Pulmonary artery endothelial cell (primary cell): ENCODE measurements at regions not wholly inside any gene's neighbourhood (a gene's known extent, or its start where the extent isn't known, plus 50 kb on each side); places are given as distances from the start of the nearest gene placed in this dataset.
"Not testable (repeated sequence)": the region's sequence is repeated elsewhere in the genome, so short reads cannot be mapped to it uniquely, and the experiment has no call there.

Source experiments
- DNase-seq: peaks from one replicate; pipeline ENCODE4 v3.0.0-alpha.2; 2011; ENCODE audit warnings: low read depth, low spot score

DNA sequence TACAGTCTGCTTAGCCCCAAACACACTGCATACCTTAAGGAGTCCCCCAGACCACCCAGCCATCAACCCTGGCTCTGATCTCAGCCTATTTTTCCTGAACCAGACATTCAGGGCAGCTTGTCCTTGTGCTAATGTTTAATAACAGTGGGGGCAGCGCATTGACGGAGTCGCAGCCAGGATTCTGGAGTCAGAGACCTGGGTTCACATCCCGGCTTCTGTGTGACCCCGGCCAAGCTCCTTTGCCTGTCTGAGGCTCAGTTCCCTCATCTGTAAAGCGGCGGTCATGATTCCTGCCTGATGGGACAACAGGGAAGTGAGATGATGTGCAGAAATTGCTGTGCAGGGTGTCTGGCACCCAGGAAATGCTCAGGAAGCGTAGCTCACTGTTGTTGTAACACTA, 63.1 kb downstream of the MATN1 start:
- DNase-seq = no peak

DNA sequence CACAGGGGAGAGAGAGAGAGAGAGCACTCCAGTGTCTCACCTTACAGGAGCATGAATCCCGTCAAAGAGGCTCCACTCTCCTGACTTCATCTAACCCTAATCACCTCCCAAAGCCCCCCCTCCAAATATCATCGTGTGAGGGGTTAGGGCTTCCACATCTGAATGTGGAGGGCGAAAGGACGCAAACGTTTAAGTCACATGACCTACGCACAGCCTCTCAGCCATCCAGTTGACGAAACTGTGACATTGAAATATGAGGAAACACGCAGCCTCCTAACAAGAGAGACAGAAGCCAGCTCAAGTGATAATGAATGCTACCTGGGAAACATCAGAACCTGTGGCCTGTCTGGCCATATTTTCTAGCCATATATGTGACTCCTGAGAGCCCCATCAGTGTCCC, 63.7 kb downstream of the MATN1 start:
- DNase-seq = no peak

DNA sequence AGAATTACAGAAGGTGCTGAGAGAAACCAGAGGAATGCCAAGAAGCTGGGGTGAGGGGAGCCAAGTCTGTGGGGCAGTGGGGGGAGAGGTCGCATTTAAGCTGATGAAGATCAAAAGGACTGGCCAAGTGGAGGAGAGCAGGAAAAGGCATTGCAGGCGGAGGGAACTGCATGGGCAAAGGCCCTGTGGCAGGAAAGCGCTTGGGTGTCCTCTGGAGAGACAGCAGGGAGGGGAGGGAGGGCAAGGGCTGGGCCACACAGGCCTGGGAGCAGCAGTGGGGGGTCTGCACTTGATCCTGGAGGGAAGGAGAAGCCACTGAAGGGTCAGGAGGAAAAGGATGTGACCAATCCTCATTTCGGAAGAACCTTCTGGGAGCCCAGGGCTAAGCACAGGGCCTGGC, 65.0 kb downstream of the MATN1 start:
- not testable (repeated sequence) for DNase-seq

DNA sequence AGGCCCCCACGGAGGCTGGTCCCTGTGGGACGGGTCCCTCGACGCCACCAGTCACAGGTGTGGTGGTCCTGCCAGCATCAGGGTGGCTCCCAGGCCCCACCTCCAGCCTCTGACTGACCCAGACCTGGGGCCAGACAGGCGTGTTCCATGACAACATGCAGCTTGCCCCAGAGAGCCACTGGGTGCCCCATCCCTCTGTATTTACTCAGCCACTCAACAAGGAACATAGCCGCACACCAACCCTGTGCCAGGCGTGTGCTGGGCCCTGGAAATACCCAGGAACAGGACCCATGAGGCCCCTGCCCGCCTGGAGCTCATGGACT, 65.4 kb downstream of the MATN1 start:
- no peak for DNase-seq

DNA sequence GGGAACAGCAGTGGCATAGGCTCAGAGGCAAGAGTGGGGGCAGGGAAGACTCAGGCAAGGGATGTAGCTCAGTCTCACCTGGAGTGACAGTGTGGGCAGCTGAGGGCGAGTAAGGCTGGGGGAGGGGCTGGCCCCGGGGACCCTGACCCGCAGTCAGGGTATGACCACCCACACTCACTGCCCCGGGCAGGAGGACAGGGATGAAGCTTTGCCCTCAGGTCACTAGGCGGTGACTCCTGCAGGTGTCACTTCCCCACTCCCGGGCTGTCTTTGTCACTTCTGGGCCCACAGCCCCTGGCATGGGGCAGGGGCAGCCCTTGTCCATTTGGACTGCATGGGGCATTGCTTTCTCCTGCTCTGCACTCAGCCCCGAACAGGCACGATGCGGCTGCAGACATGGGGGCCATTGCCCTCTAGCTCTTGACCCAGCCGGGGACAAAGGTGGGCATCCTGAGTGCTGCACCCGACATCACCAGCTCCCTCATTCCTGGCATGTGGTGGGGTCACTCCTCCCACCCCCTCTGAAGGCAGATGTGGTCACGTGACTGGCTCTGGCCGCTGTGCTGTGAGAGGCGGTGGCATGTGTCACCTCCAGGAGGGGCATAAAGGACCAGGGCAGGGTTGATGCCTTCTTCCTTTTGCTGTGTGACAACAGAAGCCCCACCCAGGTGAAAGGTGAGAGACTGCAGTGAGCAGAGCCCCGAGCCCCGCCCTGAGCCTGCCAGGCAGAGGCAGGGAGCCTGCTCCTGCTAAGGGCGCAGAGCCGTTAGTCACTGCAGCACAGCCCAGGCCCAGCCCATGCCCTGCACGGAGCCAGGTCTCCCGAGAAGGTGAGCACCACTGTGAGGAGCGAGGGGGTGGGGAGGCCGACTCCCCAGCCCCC, 66.0 kb downstream of the MATN1 start:
- DNase-seq = no peak

DNA sequence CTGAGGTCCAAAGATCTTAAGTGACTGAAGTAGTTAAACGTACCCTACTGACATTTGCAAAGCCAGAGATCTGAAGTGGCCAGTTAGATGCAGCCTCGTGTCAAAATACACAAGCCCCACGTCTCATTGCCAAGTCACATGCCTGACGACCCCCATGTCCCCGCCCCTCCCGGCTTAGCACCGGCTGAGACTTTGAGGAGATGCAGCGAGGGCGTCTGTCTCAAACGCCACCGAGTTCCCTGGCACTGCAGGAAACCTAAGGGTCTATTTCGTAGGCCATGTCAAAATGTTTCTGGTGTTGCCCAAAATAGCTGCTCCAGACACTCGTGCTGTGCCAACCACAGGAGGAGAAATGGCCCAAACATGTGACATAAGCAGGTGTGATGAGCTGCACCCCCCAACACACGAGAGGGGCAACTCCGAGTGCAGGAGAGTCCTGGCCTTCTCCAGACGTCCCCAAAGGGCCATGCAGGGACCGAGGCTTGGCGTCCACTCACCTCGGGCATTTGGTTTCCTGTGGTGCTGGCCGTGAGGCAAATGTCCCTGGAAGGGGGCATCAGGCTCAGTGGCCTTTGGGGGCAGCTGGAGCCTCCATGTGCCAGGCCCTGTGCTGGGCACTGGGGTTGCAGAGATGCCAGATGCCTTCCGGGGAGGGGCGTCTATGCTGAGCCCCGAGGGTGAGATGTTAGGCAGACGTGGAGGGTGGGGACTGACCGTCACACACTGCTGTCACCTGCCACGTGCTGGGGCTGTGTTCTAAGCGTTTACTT, 67.0 kb downstream of the MATN1 start:
- no peak for DNase-seq

DNA sequence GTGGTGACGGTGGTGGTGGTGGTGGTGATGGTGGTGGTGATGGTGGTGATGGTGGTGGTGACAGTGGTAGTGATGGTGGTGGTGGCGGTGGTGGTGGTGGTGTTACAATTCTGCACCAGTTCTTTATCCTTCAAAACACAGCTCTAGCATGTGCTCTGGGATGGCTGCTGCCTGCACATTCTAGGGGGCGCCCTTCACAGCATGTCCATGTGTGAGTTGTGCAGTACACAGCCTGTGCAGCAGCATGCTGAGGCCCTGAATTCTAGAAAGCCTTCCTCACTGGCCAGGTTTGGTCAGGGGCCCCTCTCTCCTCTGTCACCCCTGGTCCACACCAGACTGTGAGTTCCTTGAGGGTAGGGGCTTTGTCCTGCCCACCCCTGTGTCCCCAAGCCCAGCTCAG, 67.7 kb downstream of the MATN1 start:
- DNase-seq = no peak

DNA sequence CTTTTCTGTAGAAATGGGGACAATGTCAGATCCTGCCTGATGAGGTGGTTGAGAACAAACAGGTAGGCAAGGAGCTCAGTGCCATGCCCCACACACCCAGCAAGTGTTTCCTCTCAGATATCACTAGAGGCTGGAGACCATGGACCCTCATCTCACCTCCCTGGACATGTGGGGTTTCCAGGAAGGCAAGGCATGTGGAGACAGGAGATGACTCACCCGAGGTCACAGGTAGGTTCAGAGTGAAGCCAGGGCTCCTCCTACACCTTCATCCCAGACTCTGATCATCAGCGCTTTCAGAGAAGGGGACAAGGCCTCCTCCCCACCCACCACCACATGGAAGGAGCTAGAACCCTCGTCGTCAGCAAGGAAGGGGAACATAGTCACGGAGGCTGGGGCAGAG, 69.2 kb downstream of the MATN1 start:
- DNase-seq = no peak

DNA sequence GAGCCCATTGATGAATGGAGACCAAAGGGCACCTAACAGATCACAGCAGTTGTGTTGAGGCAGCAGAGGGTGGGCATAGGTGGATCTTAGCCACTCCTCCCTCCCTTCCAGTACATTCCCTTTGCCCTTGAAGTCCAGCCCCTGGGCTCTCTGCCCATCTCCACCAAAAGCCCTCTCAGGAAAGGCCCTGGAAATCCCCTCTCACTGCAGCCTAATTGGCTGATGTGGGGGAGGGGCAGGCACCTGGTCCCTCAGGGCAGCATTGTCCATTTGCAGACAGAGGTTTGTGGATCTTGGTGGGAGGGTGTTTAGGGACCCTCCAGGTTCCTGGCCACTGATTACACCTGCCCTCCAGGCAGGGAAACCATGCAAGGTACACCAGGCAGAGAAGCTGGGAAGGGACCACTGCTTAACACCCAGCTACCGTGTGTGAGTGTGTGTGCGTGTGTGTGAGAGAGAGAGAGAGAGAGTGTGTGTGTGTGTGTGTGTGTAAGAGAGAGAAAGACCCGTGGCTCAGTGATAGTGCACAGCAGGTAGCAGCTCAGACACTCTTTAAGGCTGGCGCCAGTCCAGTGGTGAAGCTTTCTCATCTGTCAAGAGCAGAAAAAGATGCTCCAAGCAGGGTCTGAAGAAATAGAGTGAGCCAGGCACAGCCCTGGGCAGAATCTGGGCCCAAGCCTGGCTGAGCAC, 71.1 kb downstream of the MATN1 start:
- no peak for DNase-seq

DNA sequence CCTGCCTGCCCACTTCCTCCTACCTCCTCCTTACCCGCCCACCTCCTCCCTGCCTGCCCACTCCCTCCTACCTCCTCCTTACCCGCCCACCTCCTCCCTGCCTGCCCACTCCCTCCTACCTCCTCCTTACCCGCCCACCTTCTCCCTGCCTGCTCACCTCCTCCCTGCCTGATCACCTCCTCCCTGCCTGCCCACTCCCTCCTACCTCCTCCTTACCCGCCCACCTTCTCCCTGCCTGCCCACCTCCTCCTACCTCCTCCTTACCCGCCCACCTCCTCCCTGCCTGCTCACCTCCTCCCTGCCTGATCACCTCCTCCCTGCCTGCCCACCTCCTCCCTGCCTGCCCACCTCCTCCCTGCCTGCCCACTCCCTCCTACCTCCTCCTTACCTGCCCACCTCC, 72.0 kb downstream of the MATN1 start:
- DNase-seq = not testable (repeated sequence)

DNA sequence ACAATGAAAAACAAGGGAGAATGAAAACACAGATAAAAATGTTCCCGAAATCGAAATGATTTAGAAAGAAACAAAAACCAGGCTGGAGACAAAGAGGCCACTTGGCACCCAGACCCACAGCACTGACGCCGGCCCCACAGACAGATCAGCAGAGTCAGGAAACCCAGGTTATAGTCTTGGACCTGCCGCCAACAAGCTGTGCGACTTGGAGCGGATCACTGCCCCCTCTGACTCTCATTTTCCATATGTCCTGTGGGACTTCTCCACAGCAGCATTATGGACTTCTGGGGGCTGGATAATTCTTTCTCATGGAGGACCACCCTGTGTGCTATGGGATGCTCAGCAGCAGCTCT, 72.4 kb downstream of the MATN1 start:
- DNase-seq = no peak

DNA sequence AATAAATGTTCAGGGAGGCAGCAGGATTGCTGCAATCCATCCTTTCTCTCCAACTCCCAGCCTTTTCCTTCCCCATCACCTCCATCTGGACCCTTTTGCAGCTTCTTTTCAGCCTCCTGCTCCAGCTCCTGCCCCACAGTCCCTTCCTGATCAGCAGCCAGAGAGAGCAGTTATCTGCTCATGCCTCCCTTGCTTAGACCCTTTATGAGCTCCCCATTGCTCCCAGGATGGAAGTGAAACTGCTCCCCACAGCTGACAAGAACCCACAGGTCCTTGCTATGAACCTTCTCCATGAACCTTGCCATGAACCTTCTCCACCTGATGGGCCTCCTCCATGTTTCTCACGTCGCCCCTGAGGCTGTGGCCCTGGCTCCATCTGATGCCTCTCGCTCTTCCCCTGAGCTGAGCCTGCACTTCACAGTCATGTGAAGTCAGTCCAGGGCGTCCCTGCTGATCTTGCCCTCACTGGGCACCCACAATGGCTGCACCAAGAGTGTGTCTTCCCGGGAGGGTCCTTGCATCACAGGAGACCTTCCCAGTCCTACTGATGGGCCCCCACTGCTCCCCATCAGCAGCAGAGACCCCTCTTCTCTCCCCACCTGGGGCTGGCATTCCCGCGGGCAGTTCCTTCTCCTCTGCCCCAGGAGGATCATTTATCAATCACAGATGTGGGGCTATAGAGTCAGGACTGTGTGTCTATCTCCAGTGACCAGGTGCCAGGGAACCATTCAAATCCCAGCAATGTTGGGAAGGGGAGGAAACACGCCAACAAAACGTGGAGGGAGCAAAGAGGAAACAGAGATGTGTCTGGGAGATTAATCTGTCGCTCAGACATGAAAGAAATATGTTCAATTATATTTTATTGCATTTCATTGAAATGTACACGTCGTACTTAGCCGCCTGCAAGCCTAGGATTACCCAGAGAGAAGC, 73.1 kb downstream of the MATN1 start:
- DNase-seq = no peak

DNA sequence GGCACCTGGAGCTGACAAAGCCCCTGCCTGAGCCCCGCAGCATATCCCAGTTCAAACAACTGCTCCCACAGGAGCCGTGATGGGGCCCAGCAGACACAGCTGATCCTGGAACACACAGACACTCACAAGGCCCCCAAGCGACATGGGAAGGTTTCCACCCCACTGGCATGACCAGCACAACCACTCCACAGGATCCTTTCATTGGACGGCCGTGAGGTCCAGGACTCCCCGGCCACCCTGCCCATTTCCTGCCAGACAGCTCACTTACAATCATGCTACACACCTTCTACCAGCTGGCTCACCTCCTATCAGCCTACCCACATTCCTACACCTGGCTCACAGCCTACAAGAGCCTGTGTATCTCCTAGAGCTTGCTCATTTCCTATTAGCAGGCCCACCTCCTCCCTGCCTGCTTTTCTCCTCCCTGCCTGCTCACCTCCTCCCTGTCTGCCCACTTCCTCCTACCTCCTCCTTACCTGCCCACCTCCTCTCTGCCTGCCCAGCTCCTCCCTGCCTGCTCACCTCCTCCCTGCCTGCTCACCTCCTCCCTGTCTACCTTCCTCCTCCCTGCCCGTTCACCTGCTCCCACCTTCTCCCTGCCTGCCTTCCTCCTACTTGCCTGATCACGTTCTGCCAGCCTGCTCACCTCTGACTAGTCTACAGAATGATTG, 73.9 kb downstream of the MATN1 start:
- no peak for DNase-seq

DNA sequence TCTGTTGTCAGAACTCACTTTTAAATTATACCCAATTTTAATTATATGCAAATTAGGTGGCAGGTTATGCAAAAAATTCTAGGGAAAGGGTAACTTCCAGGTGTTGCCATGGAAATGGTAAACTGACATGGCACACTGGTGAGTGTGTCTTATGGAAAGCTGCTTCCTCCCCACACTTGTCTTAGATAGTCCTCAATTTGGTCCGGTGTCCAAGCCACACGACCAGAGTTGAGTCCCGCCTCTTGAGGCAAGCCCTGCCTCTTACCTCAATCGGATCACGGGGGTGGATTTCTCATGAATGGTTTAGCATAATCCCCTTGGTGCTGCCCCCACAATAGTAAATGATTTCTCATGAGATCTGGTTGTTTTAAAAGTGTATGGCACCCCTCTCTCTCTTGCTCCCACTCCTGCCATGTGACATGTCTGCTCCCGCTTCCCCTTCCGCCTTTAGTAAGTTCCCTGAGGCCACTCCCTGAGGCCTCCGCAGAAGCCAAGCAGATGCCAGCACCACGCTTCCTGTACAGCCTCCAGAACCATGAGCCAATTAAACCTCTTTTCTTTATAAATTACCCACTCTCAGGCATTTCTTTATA, 74.9 kb downstream of the MATN1 start:
- DNase-seq = no peak

DNA sequence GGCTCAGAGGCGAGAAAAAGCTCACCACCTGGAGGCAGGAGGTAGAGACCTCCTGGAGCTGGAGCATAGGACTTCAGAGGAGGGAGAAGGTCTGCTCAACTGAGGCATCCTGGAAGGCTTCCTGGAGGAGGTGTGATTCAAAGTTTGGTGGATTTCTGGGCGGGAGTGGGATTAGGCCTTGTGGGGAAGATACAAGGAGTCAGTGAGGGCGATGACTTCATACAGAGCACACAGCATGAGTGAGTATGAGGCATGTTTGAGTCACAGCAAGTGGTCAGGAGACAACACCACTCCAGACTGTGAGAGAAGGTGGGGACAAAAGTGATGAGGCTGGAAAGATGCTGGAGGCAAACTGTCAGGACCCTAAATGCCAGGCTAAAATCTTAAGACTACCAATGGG, 77.6 kb downstream of the MATN1 start:
- no peak for DNase-seq

DNA sequence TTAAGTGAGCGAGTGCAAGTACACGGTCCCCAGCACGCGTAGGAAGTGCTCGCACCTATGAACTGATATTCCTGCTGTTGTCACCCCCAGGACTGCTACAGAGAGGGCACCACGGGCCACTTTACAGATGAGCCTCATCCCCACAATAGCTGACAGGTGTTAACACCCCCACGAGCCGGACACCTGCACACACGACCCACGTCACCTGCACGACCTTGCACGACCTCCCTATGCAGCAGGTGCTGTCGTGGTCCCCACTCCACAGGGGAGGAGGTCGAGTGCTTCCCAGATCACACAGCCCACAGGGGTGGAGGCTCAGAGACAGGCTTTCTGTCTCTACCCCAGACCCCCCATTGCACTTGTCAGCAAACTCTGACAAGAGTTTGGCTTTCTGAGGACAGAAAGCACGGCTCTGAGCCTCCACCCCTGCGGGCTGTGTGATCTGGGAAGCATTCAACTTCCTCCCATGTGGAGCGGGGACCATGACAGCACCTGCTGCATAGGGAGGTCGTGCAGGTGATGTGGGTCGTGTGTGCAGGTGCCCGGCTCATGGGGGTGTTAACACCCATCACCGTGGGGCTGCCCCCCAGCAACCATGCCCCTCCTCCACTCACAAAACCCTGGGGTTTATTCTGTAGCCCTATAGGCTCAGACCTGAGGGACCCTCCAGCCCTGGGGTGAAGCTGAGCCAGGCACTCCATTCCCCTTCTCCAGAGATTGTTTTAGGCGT, 80.8 kb downstream of the MATN1 start:
- DNase-seq = no peak

DNA sequence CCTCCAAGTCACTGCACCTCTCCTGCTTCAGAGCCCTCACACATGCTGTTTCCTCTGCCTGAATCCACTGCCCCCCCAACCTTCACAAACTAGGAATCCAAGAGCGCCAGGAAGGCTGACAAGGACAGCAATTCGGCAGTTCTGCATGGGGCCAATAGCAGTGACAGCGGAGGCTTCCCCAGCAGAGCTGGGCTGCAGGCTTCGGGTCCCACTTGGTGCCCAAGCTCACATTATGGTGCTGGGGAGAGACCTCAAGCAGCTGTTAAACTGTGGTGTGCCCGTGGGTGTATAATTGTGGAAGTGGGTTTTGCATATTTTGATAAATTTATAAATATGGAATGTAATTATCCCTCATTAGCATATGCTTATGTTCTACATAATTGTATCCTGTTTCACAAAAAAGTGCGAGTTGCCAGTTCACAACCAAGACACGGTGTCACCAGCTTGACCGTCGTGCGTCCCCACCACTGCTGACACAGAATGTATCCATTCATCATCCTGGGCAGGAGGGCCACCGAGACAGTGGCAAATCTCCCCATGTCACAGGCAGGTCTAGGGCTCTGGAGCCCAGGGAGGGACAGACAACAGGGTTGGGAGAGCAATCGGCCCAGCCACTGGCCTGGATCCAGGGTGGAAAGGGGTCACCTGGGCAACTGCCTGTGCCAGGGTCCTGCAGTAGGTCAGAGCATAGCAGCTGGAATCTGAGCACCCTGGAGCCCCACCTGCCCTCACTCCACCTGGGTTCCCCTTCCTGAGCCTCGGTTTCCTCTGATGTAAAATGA, 81.6 kb downstream of the MATN1 start:
- no peak for DNase-seq

DNA sequence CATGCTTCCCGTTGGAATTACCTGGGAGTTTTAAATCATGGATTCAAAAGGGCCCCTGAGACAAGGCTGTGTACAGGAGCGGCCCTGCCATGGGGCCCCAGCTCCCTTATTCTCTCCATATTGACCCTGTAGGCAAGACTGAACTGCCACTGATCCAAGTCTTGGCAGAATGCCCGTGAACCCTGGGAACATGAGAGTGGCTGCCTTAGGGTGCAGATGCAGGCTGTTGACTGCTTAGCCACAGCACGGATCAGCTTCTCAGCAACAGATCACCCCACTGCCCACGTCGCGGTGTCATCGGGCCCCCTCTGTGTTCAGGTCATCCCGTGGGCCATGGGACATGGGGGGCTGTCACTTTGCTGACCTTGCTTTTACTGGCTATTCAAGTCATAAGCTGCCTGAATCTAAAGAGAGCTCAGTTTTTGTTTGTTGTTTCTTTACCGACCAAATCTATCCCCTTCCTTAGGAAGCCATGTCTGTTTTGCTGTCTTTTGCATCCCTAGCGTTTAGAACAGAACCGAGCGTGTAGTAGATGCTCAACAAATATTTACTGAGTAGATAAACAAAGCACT, 83.4 kb downstream of the MATN1 start:
- no peak for DNase-seq

DNA sequence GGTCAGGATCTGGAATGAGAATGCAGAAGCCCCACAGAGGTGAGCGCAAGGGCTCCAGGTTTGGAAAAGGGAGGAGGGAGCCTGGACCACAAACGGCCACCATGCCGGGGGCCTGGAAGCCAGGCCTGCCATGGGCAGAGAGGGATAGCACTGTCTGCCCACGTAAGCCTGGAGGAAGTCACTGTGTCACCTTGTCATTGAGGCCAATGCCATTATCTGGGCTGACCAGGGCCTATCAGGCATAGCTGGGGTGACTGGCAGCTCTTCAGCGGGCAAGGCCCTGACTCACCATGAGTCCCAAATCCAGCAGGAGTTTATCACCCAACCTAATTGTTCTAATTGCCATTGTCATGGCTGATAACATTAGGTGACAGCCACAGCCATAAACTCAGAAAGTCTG, 84.6 kb downstream of the MATN1 start:
- no peak for DNase-seq
